ENCODE measurements at regions not wholly inside any gene's neighbourhood (a gene's known extent, or its start where the extent isn't known, plus 50 kb on each side); places are given as distances from the start of the nearest gene placed in this dataset.

DNA sequence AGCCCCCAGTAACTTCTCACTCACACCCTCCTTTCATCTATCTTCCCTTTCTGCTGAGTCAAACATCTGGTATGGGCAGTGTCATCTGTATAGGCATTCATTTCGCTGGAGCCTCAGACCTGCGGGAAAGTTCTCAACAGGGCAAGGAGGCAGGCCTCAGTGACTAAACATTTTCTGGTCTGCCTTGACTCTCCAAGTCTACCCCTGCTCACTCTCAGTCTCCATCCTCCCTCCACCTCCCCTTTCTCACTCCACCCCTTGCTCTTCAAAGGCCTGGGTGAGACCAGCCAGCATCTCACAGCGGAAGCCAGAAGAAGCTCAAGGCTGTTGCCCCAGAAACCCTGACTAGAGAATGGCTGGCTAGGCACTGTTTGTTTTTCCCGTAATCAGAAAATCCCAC lies 105.0 kb upstream of the BEND6 start:
- Histone ChIP-seq H3K27ac (no peak overlapping the region), H3K4me3 (no peak overlapping the region), H3K27me3 (no peaks in the 10 kb centered on the region), H3K4me1 (peaks cover 0 to 9% of the 10 kb centered on the region in 2 donors), H3K36me3 (no peaks in the 10 kb centered on the region), H3K9me3 (no peaks in the 10 kb centered on the region)
- no peak for DNase-seq (ENCODE audit: low spot score)
- TF ChIP-seq, protein P1, sequence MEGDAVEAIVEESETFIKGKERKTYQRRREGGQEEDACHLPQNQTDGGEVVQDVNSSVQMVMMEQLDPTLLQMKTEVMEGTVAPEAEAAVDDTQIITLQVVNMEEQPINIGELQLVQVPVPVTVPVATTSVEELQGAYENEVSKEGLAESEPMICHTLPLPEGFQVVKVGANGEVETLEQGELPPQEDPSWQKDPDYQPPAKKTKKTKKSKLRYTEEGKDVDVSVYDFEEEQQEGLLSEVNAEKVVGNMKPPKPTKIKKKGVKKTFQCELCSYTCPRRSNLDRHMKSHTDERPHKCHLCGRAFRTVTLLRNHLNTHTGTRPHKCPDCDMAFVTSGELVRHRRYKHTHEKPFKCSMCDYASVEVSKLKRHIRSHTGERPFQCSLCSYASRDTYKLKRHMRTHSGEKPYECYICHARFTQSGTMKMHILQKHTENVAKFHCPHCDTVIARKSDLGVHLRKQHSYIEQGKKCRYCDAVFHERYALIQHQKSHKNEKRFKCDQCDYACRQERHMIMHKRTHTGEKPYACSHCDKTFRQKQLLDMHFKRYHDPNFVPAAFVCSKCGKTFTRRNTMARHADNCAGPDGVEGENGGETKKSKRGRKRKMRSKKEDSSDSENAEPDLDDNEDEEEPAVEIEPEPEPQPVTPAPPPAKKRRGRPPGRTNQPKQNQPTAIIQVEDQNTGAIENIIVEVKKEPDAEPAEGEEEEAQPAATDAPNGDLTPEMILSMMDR (IDR thresholded peaks at IDR 0.05): no peak

DNA sequence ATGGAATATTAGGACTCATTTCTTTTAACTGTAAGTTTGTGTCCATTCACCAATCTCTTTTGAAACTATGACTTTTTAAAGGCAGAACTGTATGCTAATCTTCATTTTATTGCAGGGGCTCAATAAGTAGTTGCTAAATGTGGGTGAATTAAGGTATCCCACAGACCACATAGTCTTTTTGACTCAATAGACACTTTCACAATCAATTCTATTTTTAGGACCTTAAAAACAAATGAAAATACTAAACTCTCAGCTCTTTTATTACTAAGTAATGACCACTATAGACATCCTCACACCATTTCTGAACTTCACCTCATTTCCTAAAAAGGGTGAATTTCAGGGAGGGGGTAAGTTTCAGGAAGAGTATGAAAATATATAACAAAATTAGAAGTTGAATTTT lies 106.8 kb upstream of the BEND6 start:
- TF ChIP-seq, protein P1 (IDR thresholded peaks at IDR 0.05): no peak
- DNase-seq (ENCODE audit: low spot score): no peak
- Histone ChIP-seq H3K4me1 (peaks cover 0 to 18% of the 10 kb centered on the region in 2 donors), H3K36me3 (no peaks in the 10 kb centered on the region), H3K27ac (no peak overlapping the region), H3K27me3 (no peaks in the 10 kb centered on the region), H3K9me3 (no peaks in the 10 kb centered on the region), H3K4me3 (no peak overlapping the region)

DNA sequence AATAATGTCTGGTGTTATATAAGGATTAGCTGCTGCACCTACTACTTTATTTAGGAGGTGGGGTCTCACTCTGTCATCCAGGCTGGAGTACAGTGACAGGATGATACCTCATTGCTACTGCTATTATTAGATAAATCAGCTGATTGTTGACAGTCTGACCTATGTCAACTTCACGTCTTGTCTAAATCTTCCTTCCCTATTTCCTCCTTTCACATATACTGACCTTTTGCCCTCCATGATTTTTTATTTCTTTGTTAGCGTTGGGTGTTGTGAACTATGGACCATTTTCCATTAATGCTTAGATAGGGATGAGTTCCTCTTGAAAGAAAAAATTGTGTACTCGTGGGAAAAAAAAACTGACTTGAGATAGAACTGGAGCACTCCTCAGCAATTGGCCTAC lies 109.9 kb upstream of the BEND6 start:
- peak overlapping the region; percentile 97 to 99 for H3K27ac ChIP-seq
- H3K27me3 ChIP-seq: no peaks in the 10 kb centered on the region
- H3K4me1 ChIP-seq: peaks cover 0 to 22% of the 10 kb centered on the region in 2 donors
- no peaks in the 10 kb centered on the region for H3K36me3 ChIP-seq
- no peaks in the 10 kb centered on the region for H3K9me3 ChIP-seq
- H3K4me3 ChIP-seq: no peak overlapping the region
- no peak for DNase-seq (ENCODE audit: low spot score)
- TF ChIP-seq, protein P1 (IDR thresholded peaks at IDR 0.05): no peak

DNA sequence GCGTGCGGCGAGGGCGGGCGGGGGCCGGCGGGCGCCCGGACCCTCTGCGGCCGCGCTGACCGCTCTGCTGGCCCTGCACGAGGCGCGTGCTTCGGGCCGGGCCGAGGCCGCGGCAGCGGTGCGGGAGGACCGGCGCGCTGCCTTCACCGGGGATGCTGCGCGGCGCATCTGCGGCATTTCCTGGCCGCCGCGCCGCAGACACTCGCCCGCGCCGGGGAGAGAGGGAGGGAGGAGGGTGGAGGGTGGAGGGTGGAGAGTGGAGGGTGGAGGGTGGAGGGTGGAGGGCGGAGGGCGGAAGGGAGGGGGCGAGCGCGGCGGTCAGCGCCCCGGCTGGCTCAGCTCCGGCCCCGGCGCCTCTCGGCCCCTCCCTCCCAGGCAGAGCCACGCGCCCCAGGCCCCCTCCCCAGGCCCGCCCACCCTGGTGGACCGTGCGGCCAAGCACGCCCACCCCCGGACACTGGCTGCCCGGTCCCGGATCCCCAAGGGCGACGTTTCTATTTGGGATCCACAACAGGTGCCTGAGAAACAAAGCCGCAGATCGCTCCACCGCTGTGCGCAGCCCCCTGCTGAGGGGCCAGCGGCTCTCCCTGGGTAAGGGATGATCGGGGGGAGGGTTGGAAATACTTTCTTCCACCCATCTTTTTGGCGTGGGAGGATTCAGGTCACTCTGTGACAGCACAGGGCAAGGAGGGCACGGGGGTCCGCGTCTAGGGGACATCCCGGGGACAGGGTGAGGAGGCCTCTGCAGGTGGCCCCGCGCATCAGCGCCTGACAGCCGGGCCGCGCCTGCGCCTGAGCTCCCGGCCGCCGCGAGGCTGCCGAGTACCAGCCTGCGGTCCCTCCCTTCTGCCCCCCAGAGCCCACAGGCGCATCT lies 111.2 kb upstream of the BEND6 start:
- H3K9me3 ChIP-seq: no peaks in the 10 kb centered on the region
- H3K4me1 ChIP-seq: peaks cover 0 to 24% of the 10 kb centered on the region in 2 donors
- peak overlapping the region; percentile 82 to 90 for H3K4me3 ChIP-seq
- peak overlapping the region; percentile 97 to 99 for H3K27ac ChIP-seq
- no peaks in the 10 kb centered on the region for H3K36me3 ChIP-seq
- DNase-seq (ENCODE audit: low spot score): peak; percentile 73
- TF ChIP-seq, protein P1 (IDR thresholded peaks at IDR 0.05): peak; percentile 68 to 81
- H3K27me3 ChIP-seq: no peaks in the 10 kb centered on the region

DNA sequence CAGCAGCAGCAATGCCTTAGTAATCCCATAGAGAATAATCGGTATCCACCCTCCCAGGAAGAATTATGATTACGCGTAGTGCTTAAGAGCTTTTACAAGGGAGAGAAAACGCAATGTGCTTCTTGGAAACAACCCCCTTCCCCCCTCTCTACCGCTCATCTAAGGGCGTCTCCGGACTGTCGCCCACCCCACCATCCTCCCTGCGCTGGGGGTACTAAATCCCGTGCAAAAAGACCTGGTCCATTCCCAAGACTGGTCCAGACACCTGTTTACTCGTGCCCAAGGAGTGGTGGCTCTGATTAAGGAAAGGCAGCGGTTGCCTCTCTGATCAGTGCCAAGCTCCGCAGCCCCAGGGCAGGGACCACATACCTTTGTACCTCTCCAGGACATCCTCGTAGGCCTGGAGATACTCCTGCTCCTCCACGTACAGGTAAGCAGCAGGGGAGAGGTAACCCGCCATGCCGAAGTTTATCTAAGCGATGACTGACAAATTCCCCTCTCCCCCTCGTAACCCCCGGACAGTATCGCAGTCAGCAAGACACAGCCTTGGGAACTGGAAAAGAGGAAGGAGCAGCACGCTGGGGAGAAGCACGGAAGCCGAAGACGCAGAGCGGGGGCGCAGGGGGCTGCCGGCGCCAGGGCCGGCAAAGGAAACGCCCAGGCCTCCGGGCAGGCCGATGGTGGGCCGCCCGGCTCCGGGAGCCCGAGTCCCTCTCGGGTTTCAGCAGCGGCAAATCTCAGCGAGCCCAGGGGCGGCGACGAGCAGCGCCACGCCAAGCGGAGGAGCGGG lies 112.0 kb upstream of the BEND6 start:
- Histone ChIP-seq H3K4me3 (peak overlapping the region; percentile 82 to 90), H3K4me1 (peaks cover 0 to 24% of the 10 kb centered on the region in 2 donors), H3K36me3 (no peaks in the 10 kb centered on the region), H3K9me3 (no peaks in the 10 kb centered on the region), H3K27ac (peak overlapping the region; percentile 97 to 99), H3K27me3 (no peaks in the 10 kb centered on the region)
- TF ChIP-seq, protein P1 (IDR thresholded peaks at IDR 0.05): no peak
- DNase-seq (ENCODE audit: low spot score): no peak

Data from right atrium auricular region (tissue), 2 donors.